GM19452 (cell line): ENCODE measurements at regions not wholly inside any gene's neighbourhood (a gene's known extent, or its start where the extent isn't known, plus 50 kb on each side); places are given as distances from the start of the nearest gene placed in this dataset.

Experiments
- ATAC-seq: cut with Tn5 transposase; IDR thresholded peaks from one replicate; pipeline ENCODE4 v1.9.1; 2021; ENCODE audit not compliant: unreplicated experiment

- no peak for ATAC-seq
Measured at GRCh38 chr12:116454950-116455447, 104.2 kb upstream of the MAP1LC3B2 start.

GRCh38 chr12:116455540-116456329 is 103.4 kb upstream of the MAP1LC3B2 start:
- ATAC-seq = no peak

- no peak for ATAC-seq
Measured at GRCh38 chr12:116456330-116457082, 102.7 kb upstream of the MAP1LC3B2 start.

- ATAC-seq = no peak
Measured at GRCh38 chr12:116458492-116458891, 100.7 kb upstream of the MAP1LC3B2 start.

GRCh38 chr12:116459011-116459875 is 99.9 kb upstream of the MAP1LC3B2 start:
- no peak for ATAC-seq

GRCh38 chr12:116459916-116460663 is 99.1 kb upstream of the MAP1LC3B2 start:
- no peak for ATAC-seq

GRCh38 chr12:116461060-116461459 is 98.1 kb upstream of the MAP1LC3B2 start:
- ATAC-seq = no peak

GRCh38 chr12:116463366-116463765 is 95.8 kb upstream of the MAP1LC3B2 start:
- ATAC-seq = no peak

- ATAC-seq = no peak
Measured at GRCh38 chr12:116465407-116465806, 93.8 kb upstream of the MAP1LC3B2 start.

GRCh38 chr12:116465856-116466255 is 93.3 kb upstream of the MAP1LC3B2 start:
- ATAC-seq = no peak

- ATAC-seq = no peak
Measured at GRCh38 chr12:116466536-116466935, 92.6 kb upstream of the MAP1LC3B2 start.

- no peak for ATAC-seq
Measured at GRCh38 chr12:116469344-116469743, 89.8 kb upstream of the MAP1LC3B2 start.

- ATAC-seq = no peak
Measured at GRCh38 chr12:116471544-116471943, 87.6 kb upstream of the MAP1LC3B2 start.

- ATAC-seq = no peak
Measured at GRCh38 chr12:116472193-116472592, 87.0 kb upstream of the MAP1LC3B2 start.

GRCh38 chr12:116473416-116473815 is 85.8 kb upstream of the MAP1LC3B2 start:
- no peak for ATAC-seq

- no peak for ATAC-seq
Measured at GRCh38 chr12:116474331-116474730, 84.8 kb upstream of the MAP1LC3B2 start.

- ATAC-seq = no peak
Measured at GRCh38 chr12:116474899-116475298, 84.3 kb upstream of the MAP1LC3B2 start.

- no peak for ATAC-seq
Measured at GRCh38 chr12:116476227-116476822, 82.9 kb upstream of the MAP1LC3B2 start.

- no peak for ATAC-seq
Measured at GRCh38 chr12:116478243-116478773, 80.9 kb upstream of the MAP1LC3B2 start.
